Superior temporal gyrus (tissue), 1 donor: ENCODE measurements at regions not wholly inside any gene's neighbourhood (a gene's known extent, or its start where the extent isn't known, plus 50 kb on each side); places are given as distances from the start of the nearest gene placed in this dataset.
A peak's percentile ranks its signal among the peaks of the same experiment; 100 is the strongest.

Source experiments
- DNase-seq: peaks from one replicate; pipeline ENCODE4 v3.0.0-alpha.2; 2016; ENCODE audit errors: extremely low spot score

GRCh38 chr1:201685485-201685884 is 143.5 kb upstream of the IPO9 start:
- no peak for DNase-seq

- DNase-seq = no peak
Measured at GRCh38 chr1:201686714-201687455, 142.1 kb upstream of the IPO9 start.

DNA sequence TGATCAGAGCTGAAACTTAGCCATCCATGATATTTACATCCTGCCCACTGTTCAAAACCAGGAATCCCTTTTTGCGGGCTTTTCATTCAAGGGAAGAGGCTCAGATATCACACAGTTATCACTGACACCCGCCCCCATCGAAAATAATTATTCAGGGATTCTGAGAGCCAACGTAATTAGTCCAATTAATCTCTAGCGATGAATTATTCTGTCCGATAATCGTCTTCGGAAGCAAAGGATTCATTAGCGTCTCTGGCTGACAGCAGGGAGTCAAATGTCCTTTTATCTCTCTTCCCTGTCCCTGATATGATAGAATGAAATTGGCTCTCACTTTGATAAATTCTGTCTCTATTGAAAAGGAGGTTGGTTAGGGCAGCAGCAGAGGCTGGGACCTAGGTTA is 140.4 kb upstream of the IPO9 start:
- DNase-seq = no peak

DNA sequence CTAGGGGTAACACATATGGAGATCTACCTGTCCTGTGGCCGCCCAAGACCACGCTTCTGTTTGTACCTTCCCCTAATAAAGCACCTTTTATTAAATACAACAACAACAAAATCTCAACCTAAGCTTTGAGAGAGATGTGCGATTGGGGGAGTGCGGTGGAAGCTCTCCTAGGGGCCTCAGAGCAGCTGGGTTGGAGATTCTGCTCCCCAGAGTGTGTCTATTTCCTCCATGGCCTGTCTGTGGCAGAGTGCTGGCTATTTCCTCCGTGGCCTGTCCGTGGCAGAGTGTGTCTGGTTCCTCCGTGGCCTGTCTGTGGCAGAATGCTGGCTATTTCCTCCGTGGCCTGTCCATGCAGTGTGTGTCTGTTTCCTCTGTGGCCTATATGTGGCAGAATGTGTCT is 139.3 kb upstream of the IPO9 start:
- DNase-seq = no peak

DNA sequence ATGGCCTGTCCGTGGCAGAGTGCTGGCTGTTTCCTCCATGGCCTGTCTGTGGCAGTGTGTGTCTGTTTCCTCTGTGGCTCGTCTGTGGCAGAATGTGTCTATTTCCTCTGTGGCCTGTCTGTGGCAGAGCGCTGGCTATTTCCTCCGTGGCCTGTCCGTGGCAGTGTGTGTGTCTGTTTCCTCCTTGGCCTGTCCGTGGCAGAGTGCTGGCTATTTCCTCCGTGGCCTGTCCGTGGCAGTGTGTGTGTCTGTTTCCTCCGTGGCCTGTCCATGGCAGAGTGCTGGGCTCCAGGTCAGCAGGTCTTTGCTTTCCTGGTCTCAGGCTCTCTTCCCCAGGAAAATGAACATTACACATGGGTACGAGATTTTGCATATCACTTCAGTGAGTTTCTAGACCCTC is 138.4 kb upstream of the IPO9 start:
- no peak for DNase-seq

DNA sequence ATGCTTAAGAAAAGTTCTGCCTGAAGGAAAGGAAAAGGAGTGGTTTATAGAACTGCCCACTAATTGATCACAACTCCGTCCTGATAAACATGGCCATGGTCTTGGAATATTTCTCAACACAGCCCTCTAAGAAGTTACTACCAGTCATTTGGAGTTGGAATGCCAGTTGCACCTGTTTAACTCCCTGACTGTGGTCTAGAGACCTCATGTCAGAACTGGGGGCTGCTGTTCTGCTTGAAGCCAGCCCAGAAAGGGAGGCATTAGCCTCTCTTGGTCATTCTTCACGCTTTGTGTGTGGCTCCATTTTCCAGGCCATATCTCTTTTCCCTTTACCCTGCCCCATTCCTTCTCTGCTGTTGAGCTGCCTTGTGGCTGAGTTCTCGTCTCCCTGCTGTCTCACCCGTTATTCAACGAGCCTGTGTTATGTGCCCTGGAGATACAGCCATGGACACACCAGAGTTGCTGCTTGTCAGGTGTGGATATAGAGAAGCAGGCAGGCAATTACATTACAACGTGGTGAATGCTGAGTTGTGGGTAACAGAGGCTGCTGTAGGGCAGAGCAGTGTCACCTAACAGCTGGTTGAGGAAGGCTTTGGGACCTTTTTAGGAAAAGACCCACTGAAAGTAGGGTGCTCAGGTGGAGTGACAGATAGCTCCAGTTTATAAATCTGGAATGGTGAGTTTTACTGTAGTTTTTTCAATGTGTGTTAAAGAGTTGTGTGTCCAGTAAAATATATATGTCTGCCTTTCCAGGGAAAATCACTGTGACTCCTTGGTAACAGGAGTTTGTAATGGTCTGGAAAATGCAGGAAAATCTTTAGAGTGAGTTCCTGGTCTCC is 137.0 kb upstream of the IPO9 start:
- no peak for DNase-seq

DNA sequence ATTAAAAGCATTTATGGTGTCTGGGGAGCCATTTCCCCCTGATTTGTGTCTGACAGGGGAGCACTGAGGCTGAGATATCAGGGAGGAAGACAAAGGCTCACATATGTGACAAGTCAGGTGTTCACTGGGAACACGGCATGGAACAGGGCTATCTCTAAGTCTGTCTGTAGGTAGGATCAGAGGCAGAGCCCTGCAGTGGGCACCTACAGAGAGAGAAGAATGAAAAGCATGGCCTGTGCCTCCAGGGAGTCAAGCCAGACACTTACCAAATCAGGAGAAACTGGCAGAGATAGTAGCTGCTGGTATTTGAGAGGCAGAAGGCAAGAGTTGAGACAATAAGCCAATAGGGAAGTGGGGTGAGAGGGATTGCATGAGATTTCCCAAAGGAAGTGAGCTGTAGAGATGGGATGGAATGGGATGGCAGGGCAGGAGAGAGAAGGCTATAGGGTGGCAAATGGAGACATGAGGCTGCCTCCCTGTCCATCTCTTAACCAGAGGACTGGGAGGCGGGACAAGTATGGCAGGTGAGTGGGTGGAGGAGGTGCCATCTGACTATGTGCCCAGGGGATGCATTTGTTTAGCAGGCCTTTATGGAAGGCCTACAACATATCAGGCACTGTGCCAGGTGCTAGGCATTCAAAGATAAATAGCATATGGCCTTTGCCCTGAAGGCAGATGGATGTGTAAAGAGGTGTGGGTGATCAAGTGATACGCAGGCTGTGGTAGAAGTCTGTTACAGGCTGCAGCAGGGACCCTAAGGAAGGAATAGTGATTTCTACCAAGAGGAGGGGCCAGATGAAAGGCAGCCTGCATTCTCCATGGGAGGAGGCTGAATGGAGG is 136.2 kb upstream of the IPO9 start:
- DNase-seq = no peak

- DNase-seq = no peak
Measured at GRCh38 chr1:201693890-201694607, 134.9 kb upstream of the IPO9 start.

DNA sequence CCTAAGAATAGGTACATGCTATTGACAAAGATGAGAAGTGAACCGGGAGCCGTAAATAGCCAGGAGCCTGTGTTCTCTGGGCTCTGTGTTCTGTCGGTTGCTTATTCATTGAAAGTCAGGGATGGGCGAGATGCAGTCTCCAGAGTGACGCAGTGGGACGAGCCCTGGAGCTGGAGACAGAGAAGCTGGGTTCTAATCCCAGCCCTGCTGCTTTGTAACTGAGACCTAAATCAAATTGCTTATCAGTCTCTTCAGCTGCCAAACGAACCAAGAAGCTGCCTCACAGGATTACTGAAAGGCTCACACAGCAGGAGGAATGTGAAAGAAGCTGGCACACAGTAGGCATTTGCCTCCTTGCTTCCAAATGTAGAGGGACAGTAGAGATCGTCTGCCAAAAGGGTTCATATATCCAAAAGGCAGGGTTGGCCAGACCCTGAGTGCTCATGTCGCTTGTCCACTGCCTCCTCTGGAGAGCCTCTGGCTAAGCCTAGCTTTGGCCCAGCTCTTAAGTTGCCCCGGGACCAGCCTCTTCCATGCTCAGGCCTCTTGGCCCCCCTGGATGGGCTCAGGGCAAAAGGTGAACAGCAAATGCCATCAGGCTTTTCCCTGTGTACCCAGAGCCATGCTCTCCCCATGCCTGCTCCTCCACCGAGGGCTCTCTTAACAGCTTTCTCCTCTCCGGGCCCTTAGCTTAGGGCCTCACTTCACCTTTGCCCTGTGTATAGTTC is 134.2 kb upstream of the IPO9 start:
- DNase-seq = no peak

GRCh38 chr1:201695607-201696006 is 133.3 kb upstream of the IPO9 start:
- no peak for DNase-seq

- DNase-seq = peak; percentile 80
Measured at GRCh38 chr1:201696217-201696761, 132.7 kb upstream of the IPO9 start.

DNA sequence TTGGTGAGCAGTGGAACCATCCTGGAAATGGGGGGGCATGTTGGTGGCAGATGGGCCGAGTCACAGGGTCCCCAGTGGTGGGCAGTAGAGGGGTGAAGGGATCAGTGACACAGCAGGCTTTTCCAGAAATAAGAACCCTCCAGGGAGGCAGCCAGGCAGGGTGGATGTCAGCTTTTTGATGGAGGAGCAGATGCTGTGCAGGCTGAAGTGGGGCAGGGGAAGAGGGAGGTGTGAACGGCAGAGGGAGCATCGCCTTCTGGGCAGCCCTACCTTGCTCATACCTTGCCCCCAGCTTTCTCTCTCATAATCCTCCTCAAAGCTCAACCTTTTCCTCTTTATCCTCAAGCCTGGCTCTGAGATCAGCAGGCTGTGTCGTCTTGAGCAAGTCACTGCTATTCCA is 131.8 kb upstream of the IPO9 start:
- no peak for DNase-seq

- DNase-seq = no peak
Measured at GRCh38 chr1:201701831-201702230, 127.1 kb upstream of the IPO9 start.

- no peak for DNase-seq
Measured at GRCh38 chr1:201702936-201703335, 126.0 kb upstream of the IPO9 start.

DNA sequence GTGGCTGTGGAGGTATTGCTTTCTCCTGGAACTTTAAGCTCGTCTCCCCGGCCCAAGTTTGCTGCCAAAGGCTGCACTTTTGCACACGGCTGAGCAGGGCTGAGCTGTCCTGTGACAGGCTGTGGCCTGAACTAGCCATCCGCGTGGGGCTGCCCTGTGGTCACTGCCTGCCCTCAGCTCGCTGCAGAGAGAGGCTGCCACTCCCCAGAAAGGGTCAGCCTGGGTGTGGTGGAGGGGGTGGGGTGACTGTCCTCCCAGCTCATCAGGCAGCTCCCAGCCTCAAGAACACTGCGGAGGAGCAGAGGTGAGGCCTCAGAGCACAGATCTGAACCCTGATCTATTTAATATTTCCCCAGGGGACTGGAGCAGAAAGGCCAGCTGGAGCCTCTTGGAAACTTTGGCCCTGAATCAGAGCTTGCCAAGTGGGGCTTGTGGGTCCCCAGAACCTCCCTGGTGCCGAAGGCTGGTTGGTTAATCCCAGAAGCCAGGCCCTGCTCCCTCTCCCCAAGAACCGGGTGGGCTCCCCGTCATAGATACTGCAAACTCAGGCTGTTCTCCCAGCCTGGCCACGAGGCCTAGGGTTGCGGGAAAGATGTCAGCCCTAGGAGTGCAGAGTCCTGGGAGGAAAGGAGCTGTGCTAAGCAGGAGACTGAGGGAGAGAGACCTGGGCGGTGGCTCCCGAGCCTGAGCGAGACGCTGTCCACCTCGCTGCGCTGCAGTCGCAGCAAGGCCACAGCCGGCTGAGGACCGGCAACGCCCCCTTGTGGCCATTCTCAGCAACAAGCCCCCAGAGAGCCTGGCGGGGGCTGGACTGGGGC is 125.1 kb upstream of the IPO9 start:
- peak; percentile 91 for DNase-seq

DNA sequence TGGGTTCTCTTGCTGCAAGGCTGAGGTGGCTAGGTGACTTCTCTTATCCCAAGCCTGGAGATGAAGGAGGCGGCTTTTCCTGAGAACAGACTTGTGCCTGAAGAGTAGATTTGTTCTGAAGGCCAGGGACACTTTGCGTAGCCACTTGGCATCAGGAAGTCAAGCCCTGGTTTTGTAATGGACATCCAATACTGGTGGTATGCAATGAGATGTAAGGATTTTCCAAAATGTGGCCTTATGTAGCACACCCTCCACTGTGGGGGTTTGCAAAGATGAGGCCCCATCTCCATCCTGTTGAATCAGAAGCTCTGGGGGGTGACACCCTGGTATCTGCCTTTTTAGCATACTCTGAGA is 124.5 kb upstream of the IPO9 start:
- DNase-seq = no peak

DNA sequence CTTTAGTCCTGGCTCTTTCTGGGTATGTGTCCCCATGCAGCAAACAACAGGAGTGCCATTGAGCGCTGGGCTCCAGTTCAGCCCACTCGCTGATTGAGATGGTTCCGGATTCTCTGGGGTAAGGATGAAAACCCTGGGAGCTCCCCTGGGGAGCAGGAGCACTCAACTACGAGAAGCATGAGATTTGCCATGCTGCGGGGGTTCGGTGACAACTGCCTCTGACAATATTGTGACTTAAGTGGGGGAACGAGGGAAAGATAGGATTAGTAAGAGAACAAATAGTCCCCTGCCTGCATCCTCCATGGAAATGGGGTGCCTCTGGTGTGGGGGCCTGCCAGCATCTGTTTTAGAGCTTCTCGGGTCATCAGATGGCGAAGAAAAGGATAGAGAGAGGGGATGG is 123.6 kb upstream of the IPO9 start:
- DNase-seq = no peak

DNA sequence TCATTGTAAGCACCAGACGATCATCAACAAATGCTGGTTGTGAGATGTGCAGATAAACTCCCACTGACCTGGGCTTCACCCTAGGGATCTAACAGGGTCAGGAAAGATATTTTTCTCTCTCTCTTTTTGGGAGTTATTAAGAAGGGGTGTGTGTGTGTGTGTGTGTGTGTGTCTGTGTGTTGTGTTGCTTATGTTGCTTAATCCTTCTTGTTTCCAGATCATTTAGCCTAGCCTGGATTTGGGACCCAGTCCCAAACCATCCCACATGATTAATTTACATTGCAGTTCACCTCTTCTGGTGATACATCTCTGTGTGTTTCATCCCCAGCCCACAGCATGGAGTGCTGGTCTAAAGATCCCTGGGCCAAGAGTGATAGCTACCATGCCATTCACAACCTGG is 122.8 kb upstream of the IPO9 start:
- DNase-seq = no peak

DNA sequence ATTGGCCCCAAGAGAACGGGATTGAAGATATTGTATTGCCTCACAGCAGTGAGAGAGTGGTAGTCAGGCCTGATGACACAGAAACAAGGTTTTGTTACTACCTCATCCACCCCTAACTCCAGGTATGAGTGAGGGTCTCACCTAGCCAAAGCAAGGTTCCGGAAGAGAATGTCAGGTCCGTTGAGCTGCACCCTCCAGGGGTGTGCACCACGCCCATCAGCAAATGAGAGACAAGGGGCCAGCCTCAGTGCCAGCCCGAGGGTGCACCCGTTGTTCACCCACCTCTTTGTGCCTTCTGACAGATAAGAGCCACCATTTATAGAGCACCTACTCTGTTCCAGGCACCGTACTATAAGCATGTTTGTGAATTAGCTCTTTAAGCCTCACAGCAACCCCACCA is 121.9 kb upstream of the IPO9 start:
- DNase-seq = no peak

DNA sequence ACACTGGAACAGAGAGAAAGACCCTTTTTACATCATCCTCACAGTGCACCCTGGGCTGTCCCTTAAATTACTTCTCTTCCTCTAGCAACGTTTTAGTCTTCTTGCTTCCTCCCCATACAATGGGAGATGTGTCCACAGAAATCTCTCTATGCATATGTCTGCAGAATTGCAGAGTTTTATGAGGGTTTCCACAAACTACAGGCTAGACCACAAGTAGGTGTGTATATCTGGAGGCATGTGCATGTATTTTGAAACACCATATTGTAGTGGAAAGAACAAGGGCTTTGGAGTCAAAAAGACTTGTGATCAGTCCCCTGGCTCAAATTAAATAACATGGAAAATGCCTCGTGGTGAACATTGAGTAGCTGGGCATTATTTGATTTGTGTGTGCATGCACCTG is 121.3 kb upstream of the IPO9 start:
- DNase-seq = no peak
